Spleen (tissue), 7 donors: ENCODE measurements at regions not wholly inside any gene's neighbourhood (a gene's known extent, or its start where the extent isn't known, plus 50 kb on each side); places are given as distances from the start of the nearest gene placed in this dataset.

Experiments used
- POLR2AphosphoS5 ChIP-seq, 3 donors: sonication (generic); formaldehyde crosslinking; IDR thresholded peaks; one replicate each; pipeline ENCODE4 v1.5.1; 2017; ENCODE audit warnings: antibody characterized with exemption in 3 of 3
- TF ChIP-seq, protein P1 (sequence below), 11 experiments: fragments of 200-600 bp in 7 of 11; fragments of 450-650 bp in 4 of 11; sonication (generic) in 4 of 11; IDR thresholded peaks in 8 of 11; conservative IDR thresholded peaks in 3 of 11; 1 replicate in 7 of 11; 2 replicates in 4 of 11; pipeline versions ENCODE4 v1.4.0 to v1.8.0; 2016 to 2021; ENCODE audit warnings: antibody characterized with exemption in 11 of 11, inconsistent platforms in 4 of 11, mild to moderate bottlenecking in 1 of 11
- donor health status: DM: no; HTN: no; CAD: no; lungs with moderate emphysema.
- donor health status: DM: no; HTN: no; CAD: no.
- donor health status: DM: no; HTN: no; CAD: no.

DNA sequence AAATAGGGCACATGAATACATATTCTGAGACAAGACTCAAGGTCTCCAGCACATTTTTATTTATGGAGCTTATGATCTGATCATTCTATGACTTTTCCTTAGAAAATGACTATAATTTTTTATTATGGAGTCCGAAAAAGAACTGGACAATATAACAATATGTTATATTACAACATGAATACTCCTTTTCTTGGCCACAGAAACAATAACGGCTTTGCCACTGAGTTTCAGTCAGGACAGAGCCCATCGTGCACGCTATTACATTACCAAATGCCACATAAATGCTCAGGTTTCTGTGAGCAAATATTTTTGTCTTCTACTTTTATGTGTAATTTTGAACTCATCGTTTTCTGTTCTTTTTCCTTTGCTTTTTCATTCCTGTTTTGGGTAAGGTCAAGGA, 509.2 kb upstream of the ZEB2 start:
- TF ChIP-seq, protein P1, sequence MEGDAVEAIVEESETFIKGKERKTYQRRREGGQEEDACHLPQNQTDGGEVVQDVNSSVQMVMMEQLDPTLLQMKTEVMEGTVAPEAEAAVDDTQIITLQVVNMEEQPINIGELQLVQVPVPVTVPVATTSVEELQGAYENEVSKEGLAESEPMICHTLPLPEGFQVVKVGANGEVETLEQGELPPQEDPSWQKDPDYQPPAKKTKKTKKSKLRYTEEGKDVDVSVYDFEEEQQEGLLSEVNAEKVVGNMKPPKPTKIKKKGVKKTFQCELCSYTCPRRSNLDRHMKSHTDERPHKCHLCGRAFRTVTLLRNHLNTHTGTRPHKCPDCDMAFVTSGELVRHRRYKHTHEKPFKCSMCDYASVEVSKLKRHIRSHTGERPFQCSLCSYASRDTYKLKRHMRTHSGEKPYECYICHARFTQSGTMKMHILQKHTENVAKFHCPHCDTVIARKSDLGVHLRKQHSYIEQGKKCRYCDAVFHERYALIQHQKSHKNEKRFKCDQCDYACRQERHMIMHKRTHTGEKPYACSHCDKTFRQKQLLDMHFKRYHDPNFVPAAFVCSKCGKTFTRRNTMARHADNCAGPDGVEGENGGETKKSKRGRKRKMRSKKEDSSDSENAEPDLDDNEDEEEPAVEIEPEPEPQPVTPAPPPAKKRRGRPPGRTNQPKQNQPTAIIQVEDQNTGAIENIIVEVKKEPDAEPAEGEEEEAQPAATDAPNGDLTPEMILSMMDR (IDR thresholded peaks at IDR 0.05 in 8 of 11, conservative IDR thresholded peaks at IDR 0.05 in 3 of 11): no peak
- no peak for TF ChIP-seq POLR2AphosphoS5 (IDR thresholded peaks at IDR 0.05)
